Hematopoietic multipotent progenitor cell treated with erythropoietin and hydrocortisone succinate and interleukin-3 and kit ligand, for 15 days (in vitro differentiated cells): ENCODE measurements at regions not wholly inside any gene's neighbourhood (a gene's known extent, or its start where the extent isn't known, plus 50 kb on each side); places are given as distances from the start of the nearest gene placed in this dataset.
"Not testable (repeated sequence)": the region's sequence is repeated elsewhere in the genome, so short reads cannot be mapped to it uniquely, and the experiment has no call there.

Source experiments
- DNase-seq: peaks from one replicate; pipeline ENCODE4 v3.0.0-alpha.2; 2015; ENCODE audit warnings: low spot score

- no peak for DNase-seq
These were observed 86.3 kb upstream of the GOT2 start for GRCh38 chr16:58820411-58820810.

GRCh38 chr16:58815181-58815888, 81.2 kb upstream of the GOT2 start:
- DNase-seq, result peak; percentile 62

- DNase-seq, result peak; percentile 63
These were observed 80.3 kb upstream of the GOT2 start for GRCh38 chr16:58814348-58814801.

- no peak for DNase-seq
These were observed 75.1 kb upstream of the GOT2 start for GRCh38 chr16:58809213-58809612.

GRCh38 chr16:58807276-58807675, 73.2 kb upstream of the GOT2 start:
- no peak for DNase-seq

GRCh38 chr16:58801838-58802237, 67.7 kb upstream of the GOT2 start:
- no peak for DNase-seq

GRCh38 chr16:58797137-58797801, 63.2 kb upstream of the GOT2 start:
- DNase-seq, result no peak

GRCh38 chr16:58793366-58793765, 59.2 kb upstream of the GOT2 start:
- DNase-seq, result no peak

- peak; percentile 78 for DNase-seq
These were observed 58.1 kb upstream of the GOT2 start for GRCh38 chr16:58792188-58792587.

- not testable (repeated sequence) for DNase-seq
These were observed 56.9 kb upstream of the GOT2 start for GRCh38 chr16:58790816-58791557.

GRCh38 chr16:58789351-58789750, 55.2 kb upstream of the GOT2 start:
- DNase-seq, result no peak
